WTC11 (cell line): ENCODE measurements at regions not wholly inside any gene's neighbourhood (a gene's known extent, or its start where the extent isn't known, plus 50 kb on each side); places are given as distances from the start of the nearest gene placed in this dataset.

ENCODE experiments used
- AFF4 ChIP-seq: sonication (generic); formaldehyde crosslinking; IDR thresholded peaks from 2 replicates; pipeline ENCODE4 v1.8.1; 2023; ENCODE audit warnings: mild to moderate bottlenecking, missing genetic modification reagents, borderline replicate concordance
- ARID4B ChIP-seq: sonication (generic); formaldehyde crosslinking; IDR thresholded peaks from 2 replicates; pipeline ENCODE4 v1.8.0; 2023; ENCODE audit warnings: missing genetic modification reagents, mild to moderate bottlenecking, borderline replicate concordance
- CTCF ChIP-seq: fragments of 200-600 bp; IDR thresholded peaks from 2 replicates; pipeline ENCODE4 v1.8.0; 2022; ENCODE audit warnings: antibody characterized with exemption
- NR1H2 ChIP-seq: sonication (generic); formaldehyde crosslinking; IDR thresholded peaks from 2 replicates; pipeline ENCODE4 v1.9.0; 2021; ENCODE audit warnings: mild to moderate bottlenecking, moderate library complexity, missing genetic modification reagents
- SOX15 ChIP-seq: fragments of 250-450 bp; sonication (Bioruptor Pico); IDR thresholded peaks from 2 replicates; pipeline ENCODE4 v1.9.0; 2021; ENCODE audit warnings: mild to moderate bottlenecking
- ZBTB21 ChIP-seq: sonication (generic); formaldehyde crosslinking; IDR thresholded peaks from 2 replicates; pipeline ENCODE4 v1.8.1; 2023; ENCODE audit warnings: mild to moderate bottlenecking, missing genetic modification reagents, borderline replicate concordance

DNA sequence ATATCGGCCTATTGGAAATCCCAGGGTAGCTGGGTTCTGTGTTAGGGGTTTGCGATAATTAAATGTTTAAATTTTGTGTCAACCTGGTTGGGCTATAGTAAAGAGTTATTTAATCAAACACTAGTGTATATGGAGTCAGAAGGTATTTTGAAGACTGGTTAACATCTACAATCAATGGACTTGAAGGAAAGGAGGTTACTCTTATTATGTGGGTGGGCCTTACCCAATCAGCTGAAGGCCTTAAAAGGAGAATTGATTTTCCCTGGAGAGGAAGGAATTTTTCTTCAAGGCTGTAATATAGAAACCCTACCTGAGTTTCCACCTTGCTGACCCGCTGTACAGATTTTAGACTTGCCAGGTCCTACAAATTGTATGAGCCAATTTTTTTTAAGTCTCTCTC lies 411.4 kb downstream of the IRX1 start:
- TF ChIP-seq NR1H2 (no peak), AFF4 (no peak), CTCF (no peak), ARID4B (no peak), ZBTB21 (no peak), SOX15 (no peak)
